ENCODE measurements at regions not wholly inside any gene's neighbourhood (a gene's known extent, or its start where the extent isn't known, plus 50 kb on each side); places are given as distances from the start of the nearest gene placed in this dataset.

GRCh38 chr10:120011359-120012130 is 119.0 kb downstream of the SEC23IP start:
- peaks cover 7% of the 10 kb centered on the region for H3K4me1 Mint-ChIP-seq
- TF ChIP-seq CTCF (conservative IDR thresholded peaks at IDR 0.05): no peak
- H3K9me3 Mint-ChIP-seq: no peaks in the 10 kb centered on the region
- H3K36me3 Mint-ChIP-seq (ENCODE audit: low read depth): no peaks in the 10 kb centered on the region
- H3K27me3 Mint-ChIP-seq (ENCODE audit: low read depth): no peaks in the 10 kb centered on the region
- DNase-seq (ENCODE audit: low read depth, low spot score): no peak
- no peak overlapping the region for H3K27ac Mint-ChIP-seq (ENCODE audit: unreplicated experiment)
- H3K4me3 Mint-ChIP-seq: no peak overlapping the region

- peak overlapping the region; percentile 67 for H3K27ac Mint-ChIP-seq (ENCODE audit: unreplicated experiment)
- H3K27me3 Mint-ChIP-seq (ENCODE audit: low read depth): no peaks in the 10 kb centered on the region
- no peak overlapping the region for H3K4me3 Mint-ChIP-seq
- H3K4me1 Mint-ChIP-seq: peaks cover 7% of the 10 kb centered on the region
- DNase-seq (ENCODE audit: low read depth, low spot score): no peak
- H3K9me3 Mint-ChIP-seq: no peaks in the 10 kb centered on the region
- no peaks in the 10 kb centered on the region for H3K36me3 Mint-ChIP-seq (ENCODE audit: low read depth)
- TF ChIP-seq CTCF (conservative IDR thresholded peaks at IDR 0.05): no peak
Measured at GRCh38 chr10:120012131-120012400, 119.5 kb downstream of the SEC23IP start.

GRCh38 chr10:120012566-120012965 is 120.0 kb downstream of the SEC23IP start:
- no peaks in the 10 kb centered on the region for H3K27me3 Mint-ChIP-seq (ENCODE audit: low read depth)
- H3K4me3 Mint-ChIP-seq: no peak overlapping the region
- H3K36me3 Mint-ChIP-seq (ENCODE audit: low read depth): no peaks in the 10 kb centered on the region
- no peaks in the 10 kb centered on the region for H3K9me3 Mint-ChIP-seq
- no peak for DNase-seq (ENCODE audit: low read depth, low spot score)
- H3K27ac Mint-ChIP-seq (ENCODE audit: unreplicated experiment): peak overlapping the region; percentile 67
- H3K4me1 Mint-ChIP-seq: peaks cover 9% of the 10 kb centered on the region
- TF ChIP-seq CTCF (conservative IDR thresholded peaks at IDR 0.05): no peak

- TF ChIP-seq CTCF (conservative IDR thresholded peaks at IDR 0.05): no peak
- Mint-ChIP-seq H3K27me3 (ENCODE audit: low read depth) (no peaks in the 10 kb centered on the region), H3K27ac (ENCODE audit: unreplicated experiment) (no peak overlapping the region)
Measured at GRCh38 chr10:120014031-120014430, 121.5 kb downstream of the SEC23IP start.

GRCh38 chr10:120015064-120015463 is 122.5 kb downstream of the SEC23IP start:
- Mint-ChIP-seq H3K36me3 (ENCODE audit: low read depth) (no peaks in the 10 kb centered on the region), H3K4me3 (no peak overlapping the region), H3K27me3 (ENCODE audit: low read depth) (no peaks in the 10 kb centered on the region), H3K27ac (ENCODE audit: unreplicated experiment) (no peak overlapping the region), H3K4me1 (peaks cover 15% of the 10 kb centered on the region), H3K9me3 (no peaks in the 10 kb centered on the region)
- DNase-seq (ENCODE audit: low read depth, low spot score): no peak
- TF ChIP-seq CTCF (conservative IDR thresholded peaks at IDR 0.05): no peak

More at GRCh38 chr10:120014031-120014430, 121.5 kb downstream of the SEC23IP start:
- Mint-ChIP-seq H3K4me1 (peaks cover 15% of the 10 kb centered on the region), H3K9me3 (no peaks in the 10 kb centered on the region), H3K36me3 (ENCODE audit: low read depth) (no peaks in the 10 kb centered on the region), H3K4me3 (no peak overlapping the region)
- no peak for DNase-seq (ENCODE audit: low read depth, low spot score)
